ENCODE measurements at regions not wholly inside any gene's neighbourhood (a gene's known extent, or its start where the extent isn't known, plus 50 kb on each side); places are given as distances from the start of the nearest gene placed in this dataset.
A peak's percentile ranks its signal among the peaks of the same experiment; 100 is the strongest.

DNA sequence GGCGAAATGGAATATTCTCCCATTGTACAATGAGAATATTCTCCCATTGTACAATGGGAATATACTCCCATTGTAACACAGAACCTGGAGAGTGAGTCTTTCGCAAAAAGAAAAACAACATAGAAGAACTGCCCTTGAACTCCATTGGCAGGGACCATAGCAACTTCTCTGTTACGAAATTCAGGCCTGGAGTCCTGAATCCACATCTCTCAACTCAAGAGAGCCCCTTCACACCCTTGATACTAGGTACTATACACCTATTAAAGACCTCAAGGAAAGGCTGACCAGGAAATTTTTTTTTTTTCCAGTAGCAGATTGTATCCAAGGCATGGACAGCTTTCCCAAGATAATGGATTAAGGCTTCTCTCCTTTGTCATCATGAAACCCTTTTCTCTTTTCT, 1687.0 kb downstream of the GRIK2 start:
- H3K4me2 ChIP-seq: no peak overlapping the region
- H3K9ac ChIP-seq: no peak overlapping the region
- peaks cover 0 to 7% (median 0%) of the 10 kb centered on the region in 10 experiments; a peak in 1 of 20 replicates for H3K4me1 ChIP-seq
- no peaks in the 10 kb centered on the region for H3K27me3 ChIP-seq
- H3K27ac ChIP-seq: no peak overlapping the region
- H3K36me3 ChIP-seq: no peaks in the 10 kb centered on the region
- H3K9me3 ChIP-seq (replicated peaks in 1 of 11): no peaks in the 10 kb centered on the region
- H3K4me3 ChIP-seq: no peak overlapping the region
- no peak for TF ChIP-seq Cebpa-rat (IDR thresholded peaks at IDR 0.05)
- no peaks in the 10 kb centered on the region for H4K20me1 ChIP-seq

- Histone ChIP-seq H3K27me3 (no peaks in the 10 kb centered on the region), H3K4me1 (peaks cover 0 to 7% (median 0%) of the 10 kb centered on the region in 10 experiments; a peak in 1 of 20 replicates), H3K4me3 (no peak overlapping the region), H3K4me2 (no peak overlapping the region), H3K27ac (no peak overlapping the region), H4K20me1 (no peaks in the 10 kb centered on the region), H3K9ac (no peak overlapping the region), H3K36me3 (no peaks in the 10 kb centered on the region), H3K9me3 (replicated peaks in 1 of 11) (no peaks in the 10 kb centered on the region)
- no peak for TF ChIP-seq Cebpa-rat (IDR thresholded peaks at IDR 0.05)
Measured at GRCh38 chr6:103079867-103080266, 1686.4 kb downstream of the GRIK2 start.

GRCh38 chr6:103062136-103062535, 1668.6 kb downstream of the GRIK2 start:
- no peak for TF ChIP-seq Cebpa-rat (IDR thresholded peaks at IDR 0.05)
- no peaks in the 10 kb centered on the region for H3K27me3 ChIP-seq
- no peaks in the 10 kb centered on the region for H3K36me3 ChIP-seq
- H4K20me1 ChIP-seq: no peaks in the 10 kb centered on the region
- no peaks in the 10 kb centered on the region for H3K4me1 ChIP-seq
- no peak overlapping the region for H3K4me2 ChIP-seq
- no peak overlapping the region for H3K9ac ChIP-seq
- peaks cover 0 to 12% (median 5%) of the 10 kb centered on the region in 11 experiments; a peak in 7 of 22 replicates for H3K9me3 ChIP-seq (replicated peaks in 1 of 11)
- no peak overlapping the region for H3K27ac ChIP-seq
- H3K4me3 ChIP-seq: no peak overlapping the region

DNA sequence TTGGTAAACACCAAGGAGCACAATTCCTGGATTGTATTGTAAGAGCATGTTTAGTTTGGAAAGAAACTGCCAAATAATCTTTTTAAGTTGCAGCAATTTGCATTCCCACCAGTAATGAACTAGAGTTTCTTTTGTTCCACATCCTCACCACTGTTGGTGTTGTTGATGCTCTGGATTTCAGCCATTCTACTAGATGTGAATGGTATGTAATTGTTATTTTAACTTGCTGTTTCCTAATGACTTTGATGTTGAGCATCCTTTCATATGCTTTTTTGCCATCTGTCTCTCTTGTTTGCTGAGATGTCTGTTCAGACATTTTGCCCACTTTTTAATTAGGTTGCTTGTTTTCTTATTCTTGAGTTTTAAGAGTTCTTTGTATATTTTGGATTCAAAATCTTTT, 1654.1 kb downstream of the GRIK2 start:
- Histone ChIP-seq H3K4me1 (no peaks in the 10 kb centered on the region), H3K4me2 (no peak overlapping the region), H3K9me3 (replicated peaks in 1 of 11) (no peaks in the 10 kb centered on the region), H3K4me3 (no peak overlapping the region), H3K36me3 (no peaks in the 10 kb centered on the region), H4K20me1 (no peaks in the 10 kb centered on the region), H3K27me3 (no peaks in the 10 kb centered on the region), H3K9ac (no peak overlapping the region), H3K27ac (no peak overlapping the region)
- no peak for TF ChIP-seq Cebpa-rat (IDR thresholded peaks at IDR 0.05)

DNA sequence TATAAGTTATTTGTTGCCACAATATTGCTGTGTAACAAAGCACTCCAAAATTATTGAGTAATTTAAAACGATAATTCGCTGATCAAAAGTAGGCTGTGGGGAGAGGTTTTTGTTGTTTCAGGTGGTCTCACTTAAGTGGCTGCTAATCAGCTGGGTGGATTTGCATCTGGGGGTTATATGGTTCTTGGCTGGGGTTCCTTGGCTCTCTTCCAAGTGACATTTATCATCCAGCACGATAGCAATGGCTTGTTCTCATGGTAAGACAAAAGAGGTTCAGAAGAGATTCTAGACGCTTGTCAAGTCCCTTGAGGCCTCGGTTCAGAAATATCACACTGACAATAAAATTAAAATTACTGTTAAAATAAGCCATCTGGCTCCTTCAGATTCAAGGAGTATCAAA, 1648.8 kb downstream of the GRIK2 start:
- H4K20me1 ChIP-seq: no peaks in the 10 kb centered on the region
- no peaks in the 10 kb centered on the region for H3K9me3 ChIP-seq (replicated peaks in 1 of 11)
- no peak overlapping the region for H3K9ac ChIP-seq
- H3K36me3 ChIP-seq: no peaks in the 10 kb centered on the region
- no peak for TF ChIP-seq Cebpa-rat (IDR thresholded peaks at IDR 0.05)
- H3K27ac ChIP-seq: no peak overlapping the region
- H3K27me3 ChIP-seq: no peaks in the 10 kb centered on the region
- no peak overlapping the region for H3K4me2 ChIP-seq
- H3K4me1 ChIP-seq: no peaks in the 10 kb centered on the region
- H3K4me3 ChIP-seq: no peak overlapping the region

GRCh38 chr6:103036846-103037245, 1643.3 kb downstream of the GRIK2 start:
- Histone ChIP-seq H3K27me3 (no peaks in the 10 kb centered on the region), H3K4me3 (no peak overlapping the region), H3K9ac (no peak overlapping the region), H3K36me3 (no peaks in the 10 kb centered on the region), H3K4me1 (no peaks in the 10 kb centered on the region), H4K20me1 (no peaks in the 10 kb centered on the region), H3K4me2 (no peak overlapping the region), H3K27ac (no peak overlapping the region), H3K9me3 (replicated peaks in 1 of 11) (no peaks in the 10 kb centered on the region)
- no peak for TF ChIP-seq Cebpa-rat (IDR thresholded peaks at IDR 0.05)

DNA sequence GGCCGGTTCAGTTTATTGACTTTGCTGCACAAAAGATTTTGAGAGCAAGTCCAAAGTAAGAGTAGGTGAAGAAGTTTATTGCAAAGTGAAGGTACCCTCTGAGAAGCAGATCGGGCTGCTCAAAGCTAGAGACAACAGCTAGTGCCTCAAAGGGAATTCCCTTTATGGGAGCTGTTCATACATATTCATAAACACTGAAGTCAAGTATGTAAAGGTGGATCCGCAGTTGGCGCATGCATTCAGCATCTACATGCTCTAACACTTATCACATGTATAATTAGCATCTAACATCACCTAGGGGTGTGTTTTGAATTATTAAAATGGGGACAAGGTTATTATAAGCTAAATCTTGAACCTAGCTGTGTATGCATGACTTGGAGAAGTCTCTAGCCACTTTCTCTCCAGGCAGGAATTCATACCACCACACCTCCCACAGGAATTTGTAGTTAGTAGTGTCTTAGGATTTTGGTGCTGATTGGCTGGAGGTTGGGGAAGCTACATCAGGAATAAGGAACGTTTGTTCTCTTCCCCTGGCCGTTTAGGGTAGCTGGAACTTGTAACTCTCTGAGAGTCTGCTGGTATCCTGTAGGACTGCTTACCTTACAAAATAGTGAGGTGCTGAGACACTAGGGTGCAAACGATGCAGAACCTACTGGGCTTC, 1633.9 kb downstream of the GRIK2 start:
- H3K36me3 ChIP-seq: no peaks in the 10 kb centered on the region
- H3K4me1 ChIP-seq: no peaks in the 10 kb centered on the region
- no peaks in the 10 kb centered on the region for H4K20me1 ChIP-seq
- H3K9me3 ChIP-seq (replicated peaks in 1 of 11): no peaks in the 10 kb centered on the region
- no peak overlapping the region for H3K27ac ChIP-seq
- H3K4me2 ChIP-seq: no peak overlapping the region
- H3K9ac ChIP-seq: no peak overlapping the region
- no peak overlapping the region for H3K4me3 ChIP-seq
- no peaks in the 10 kb centered on the region for H3K27me3 ChIP-seq
- TF ChIP-seq Cebpa-rat (IDR thresholded peaks at IDR 0.05): no peak

DNA sequence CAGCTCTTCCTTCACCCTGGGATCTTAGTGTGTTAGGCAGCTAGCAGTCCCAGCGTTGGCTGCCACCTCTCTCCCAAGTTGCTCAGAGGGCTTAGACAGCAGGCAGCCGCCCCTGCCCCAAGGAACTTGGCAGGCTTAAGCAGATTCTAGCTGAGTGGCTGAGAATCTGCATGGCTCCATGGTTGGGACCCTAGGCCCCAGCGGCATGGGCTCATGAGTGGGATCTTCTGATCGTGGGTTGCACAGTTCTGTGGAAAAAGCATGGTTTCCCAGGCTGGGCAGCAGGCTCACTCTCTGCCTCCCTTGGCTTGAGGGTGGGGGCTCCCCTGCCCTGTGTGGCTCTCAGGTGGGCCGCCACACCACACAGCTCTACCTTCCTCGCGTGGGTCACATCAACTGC, 1624.9 kb downstream of the GRIK2 start:
- Histone ChIP-seq H3K27me3 (no peaks in the 10 kb centered on the region), H3K9me3 (replicated peaks in 1 of 11) (peaks cover 0 to 5% (median 0%) of the 10 kb centered on the region in 11 experiments; a peak in 2 of 22 replicates), H3K4me2 (no peak overlapping the region), H3K4me1 (no peaks in the 10 kb centered on the region), H3K4me3 (no peak overlapping the region), H4K20me1 (no peaks in the 10 kb centered on the region), H3K36me3 (no peaks in the 10 kb centered on the region), H3K27ac (no peak overlapping the region), H3K9ac (no peak overlapping the region)
- no peak for TF ChIP-seq Cebpa-rat (IDR thresholded peaks at IDR 0.05)

DNA sequence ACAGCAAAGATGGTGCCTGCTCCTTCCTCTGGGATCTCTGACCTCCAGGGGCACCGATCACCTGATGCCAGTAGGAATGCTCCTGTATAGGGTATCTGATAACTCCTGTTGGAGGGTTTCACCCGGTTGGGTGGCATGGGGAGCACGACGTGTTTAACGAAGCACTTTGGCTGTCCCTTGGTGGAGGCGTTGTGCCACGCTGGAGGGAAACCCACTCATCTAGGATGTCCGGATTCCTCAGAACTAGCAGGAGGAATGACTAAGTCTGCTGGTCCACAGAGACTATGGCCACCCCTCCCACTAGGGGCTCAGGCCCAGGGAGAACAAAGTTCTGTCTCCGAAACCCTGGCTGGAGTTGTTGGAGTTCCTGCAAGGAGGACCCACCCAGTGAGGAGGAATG, 1624.4 kb downstream of the GRIK2 start:
- Histone ChIP-seq H3K27me3 (no peaks in the 10 kb centered on the region), H4K20me1 (no peaks in the 10 kb centered on the region), H3K36me3 (no peaks in the 10 kb centered on the region), H3K27ac (no peak overlapping the region), H3K9me3 (replicated peaks in 1 of 11) (peaks cover 0 to 5% (median 0%) of the 10 kb centered on the region in 11 experiments; a peak in 2 of 22 replicates), H3K4me2 (no peak overlapping the region), H3K9ac (no peak overlapping the region), H3K4me3 (no peak overlapping the region), H3K4me1 (no peaks in the 10 kb centered on the region)
- no peak for TF ChIP-seq Cebpa-rat (IDR thresholded peaks at IDR 0.05)

GRCh38 chr6:103011605-103012004, 1618.1 kb downstream of the GRIK2 start:
- no peak overlapping the region for H3K9ac ChIP-seq
- no peak overlapping the region for H3K4me3 ChIP-seq
- H3K27me3 ChIP-seq: no peaks in the 10 kb centered on the region
- H3K9me3 ChIP-seq (replicated peaks in 1 of 11): no peaks in the 10 kb centered on the region
- peaks cover 0 to 24% (median 0%) of the 10 kb centered on the region in 10 experiments; a peak in 4 of 20 replicates for H3K4me1 ChIP-seq
- no peak for TF ChIP-seq Cebpa-rat (IDR thresholded peaks at IDR 0.05)
- H3K36me3 ChIP-seq: no peaks in the 10 kb centered on the region
- no peaks in the 10 kb centered on the region; a peak in 1 of 22 replicates for H4K20me1 ChIP-seq
- H3K27ac ChIP-seq: no peak overlapping the region
- peak overlapping the region in 1 of 11 experiments; percentile 26; a peak in 1 of 22 replicates for H3K4me2 ChIP-seq

Measured in BLaER1 treated with 17β-estradiol and CSF1 and Interleukin-3, amounts not matched to agents 10 nM and 100 nM (cell line).